Peyer's patch (tissue), 4 donors: ENCODE measurements at regions not wholly inside any gene's neighbourhood (a gene's known extent, or its start where the extent isn't known, plus 50 kb on each side); places are given as distances from the start of the nearest gene placed in this dataset.

Source experiments
- POLR2A ChIP-seq, 2 donors: fragments of 450-650 bp; IDR thresholded peaks; one replicate each; pipeline ENCODE4 v1.5.1; 2017; ENCODE audit warnings: antibody characterized with exemption in 2 of 2, mild to moderate bottlenecking in 2 of 2, moderate library complexity in 2 of 2
- TF ChIP-seq, protein P1 (sequence below), 6 experiments: fragments of 450-650 bp in 4 of 6; fragments of 200-600 bp in 2 of 6; sonication (generic) in 1 of 6; IDR thresholded peaks; one replicate each; pipeline ENCODE4 v1.5.1; 2017 to 2019; ENCODE audit warnings: antibody characterized with exemption in 6 of 6, mild to moderate bottlenecking in 3 of 6, moderate library complexity in 1 of 6

DNA sequence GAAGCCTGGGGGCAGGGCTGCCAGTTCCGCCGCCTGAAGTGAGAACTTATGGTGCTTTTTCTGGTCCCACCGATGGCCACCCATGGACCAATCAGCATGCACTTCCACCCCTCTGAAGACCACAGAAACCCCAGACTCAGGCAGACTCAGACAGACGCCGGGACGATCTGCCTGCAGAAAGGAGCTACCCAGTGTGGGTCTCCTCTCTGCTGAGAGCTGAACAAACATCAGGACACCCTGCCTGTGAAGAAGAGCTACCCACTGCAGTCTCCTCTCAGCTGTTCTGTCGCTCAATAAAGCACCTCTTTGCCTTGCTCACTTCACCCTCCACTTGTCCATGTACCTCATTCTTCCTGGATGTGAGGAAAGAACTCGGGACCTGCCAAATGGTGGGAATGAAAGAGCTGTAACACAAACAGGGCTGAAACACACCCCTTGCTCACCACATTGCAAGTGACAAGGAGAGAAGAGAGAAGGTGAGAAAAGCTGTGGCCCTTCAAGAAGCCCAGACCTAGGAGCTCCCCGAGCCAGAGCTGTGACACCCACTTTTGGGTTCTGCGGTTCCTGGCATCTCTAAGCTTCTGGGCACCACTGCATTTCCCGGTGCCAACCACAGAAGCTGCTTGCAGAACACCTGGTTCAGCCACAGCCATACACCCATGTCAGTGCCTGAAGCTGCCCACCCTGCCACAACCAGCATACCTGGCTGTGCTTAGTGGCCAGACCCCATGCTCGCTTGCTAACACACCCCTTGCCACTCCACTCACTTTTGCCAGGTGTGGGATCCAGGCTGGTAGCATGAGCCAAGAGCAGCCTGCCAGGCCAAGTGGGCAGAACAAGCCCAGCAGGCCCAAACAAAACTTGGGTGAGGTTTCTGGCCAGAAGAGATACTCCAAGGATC is 114.3 kb upstream of the TSLP start:
- TF ChIP-seq, protein P1, sequence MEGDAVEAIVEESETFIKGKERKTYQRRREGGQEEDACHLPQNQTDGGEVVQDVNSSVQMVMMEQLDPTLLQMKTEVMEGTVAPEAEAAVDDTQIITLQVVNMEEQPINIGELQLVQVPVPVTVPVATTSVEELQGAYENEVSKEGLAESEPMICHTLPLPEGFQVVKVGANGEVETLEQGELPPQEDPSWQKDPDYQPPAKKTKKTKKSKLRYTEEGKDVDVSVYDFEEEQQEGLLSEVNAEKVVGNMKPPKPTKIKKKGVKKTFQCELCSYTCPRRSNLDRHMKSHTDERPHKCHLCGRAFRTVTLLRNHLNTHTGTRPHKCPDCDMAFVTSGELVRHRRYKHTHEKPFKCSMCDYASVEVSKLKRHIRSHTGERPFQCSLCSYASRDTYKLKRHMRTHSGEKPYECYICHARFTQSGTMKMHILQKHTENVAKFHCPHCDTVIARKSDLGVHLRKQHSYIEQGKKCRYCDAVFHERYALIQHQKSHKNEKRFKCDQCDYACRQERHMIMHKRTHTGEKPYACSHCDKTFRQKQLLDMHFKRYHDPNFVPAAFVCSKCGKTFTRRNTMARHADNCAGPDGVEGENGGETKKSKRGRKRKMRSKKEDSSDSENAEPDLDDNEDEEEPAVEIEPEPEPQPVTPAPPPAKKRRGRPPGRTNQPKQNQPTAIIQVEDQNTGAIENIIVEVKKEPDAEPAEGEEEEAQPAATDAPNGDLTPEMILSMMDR (IDR thresholded peaks at IDR 0.05): no peak
- no peak for TF ChIP-seq POLR2A (IDR thresholded peaks at IDR 0.05)
